HEK293 (cell line): ENCODE measurements at regions not wholly inside any gene's neighbourhood (a gene's known extent, or its start where the extent isn't known, plus 50 kb on each side); places are given as distances from the start of the nearest gene placed in this dataset.

Experiments
- CTCF ChIA-PET: fragments of 350-600 bp; formaldehyde crosslinking; extraction: SDS; loops from one replicate; lab custom pipeline; 2021; ENCODE audit warnings: antibody characterized with exemption; lab: Yijun Ruan, JAX
- POLR2A ChIA-PET: fragments of 300-600 bp; formaldehyde crosslinking; extraction: SDS; loops from one replicate; lab custom pipeline; 2020; ENCODE audit warnings: antibody characterized with exemption, inconsistent platforms; lab: Yijun Ruan, JAX
- H3K27ac ChIP-seq: fragments of 200-500 bp; sonication (Bioruptor generic); 2 replicates; pipeline ENCODE4 v1.5.1; 2014; ENCODE audit warnings: low read depth, low read length, control low read depth, inconsistent platforms; ENCODE audit errors: extremely low read depth
- H3K36me3 ChIP-seq, 2 experiments: fragments of 200-500 bp in 1 of 2; sonication (Bioruptor generic) in 1 of 2; 1 replicate in 1 of 2; 2 replicates in 1 of 2; pipeline ENCODE4 v1.5.1; 2014 to 2017; ENCODE audit warnings: inconsistent platforms in 2 of 2, low read length in 2 of 2; ENCODE audit not compliant: control insufficient read depth in 2 of 2, insufficient read depth in 1 of 2
- H3K4me1 ChIP-seq: fragments of 200-500 bp; sonication (Bioruptor generic); 2 replicates; pipeline ENCODE4 v1.5.1; 2014; ENCODE audit warnings: mild to moderate bottlenecking, low read length, inconsistent platforms; ENCODE audit not compliant: control insufficient read depth, insufficient read depth
- H3K4me3 ChIP-seq: 2 replicates; pipeline ENCODE4 v1.5.1; 2011; ENCODE audit warnings: low read depth, mild to moderate bottlenecking, control low read depth, low read length, moderate library complexity
- H3K9me3 ChIP-seq: fragments of 200-500 bp; sonication (Bioruptor generic); 2 replicates; pipeline ENCODE4 v1.5.1; 2014; ENCODE audit warnings: low read depth, low read length, inconsistent platforms; ENCODE audit not compliant: control insufficient read depth, insufficient read depth
- BCL11B ChIP-seq: fragments of 450-650 bp; formaldehyde crosslinking; IDR thresholded peaks from 2 replicates; pipeline ENCODE4 v1.5.1; 2016; ENCODE audit warnings: low read depth, missing biosample characterization, missing genetic modification characterization
- GLIS1 ChIP-seq: fragments of 450-650 bp; formaldehyde crosslinking; IDR thresholded peaks from 2 replicates; pipeline ENCODE4 v1.5.1; 2016; ENCODE audit warnings: missing biosample characterization, missing genetic modification characterization
- KLF16 ChIP-seq: fragments of 450-650 bp; formaldehyde crosslinking; IDR thresholded peaks from 2 replicates; pipeline ENCODE4 v1.5.1; 2017; ENCODE audit warnings: missing biosample characterization, missing genetic modification characterization
- ZBTB48 ChIP-seq: fragments of 450-650 bp; formaldehyde crosslinking; IDR thresholded peaks from 2 replicates; pipeline ENCODE4 v1.5.1; 2016; ENCODE audit warnings: missing biosample characterization, missing genetic modification characterization
- ZNF121 ChIP-seq: fragments of 450-650 bp; formaldehyde crosslinking; IDR thresholded peaks from 2 replicates; pipeline ENCODE4 v1.5.1; 2016; ENCODE audit warnings: missing biosample characterization, missing genetic modification characterization
- ZNF140 ChIP-seq: fragments of 450-650 bp; formaldehyde crosslinking; IDR thresholded peaks from 2 replicates; pipeline ENCODE4 v1.5.1; 2016; ENCODE audit warnings: missing biosample characterization, missing genetic modification characterization
- ZNF174 ChIP-seq: fragments of 450-650 bp; formaldehyde crosslinking; IDR thresholded peaks from 2 replicates; pipeline ENCODE4 v1.5.0; 2017; ENCODE audit warnings: missing biosample characterization, mild to moderate bottlenecking, missing genetic modification characterization
- ZNF202 ChIP-seq: fragments of 450-650 bp; formaldehyde crosslinking; IDR thresholded peaks from 2 replicates; pipeline ENCODE4 v1.5.1; 2016; ENCODE audit warnings: missing biosample characterization, missing genetic modification characterization, borderline replicate concordance
- ZNF366 ChIP-seq: fragments of 450-650 bp; formaldehyde crosslinking; conservative IDR thresholded peaks from 2 replicates; pipeline ENCODE4 v1.5.1; 2016; ENCODE audit warnings: missing biosample characterization, missing genetic modification characterization
- ZNF473 ChIP-seq: fragments of 450-650 bp; formaldehyde crosslinking; IDR thresholded peaks from 2 replicates; pipeline ENCODE4 v1.5.1; 2017; ENCODE audit warnings: missing biosample characterization, missing genetic modification characterization
- ZNF529 ChIP-seq: fragments of 450-650 bp; formaldehyde crosslinking; IDR thresholded peaks from 2 replicates; pipeline ENCODE4 v1.5.1; 2017; ENCODE audit warnings: missing genetic modification characterization, missing biosample characterization; ENCODE audit not compliant: insufficient replicate concordance
- ZNF544 ChIP-seq: fragments of 450-650 bp; formaldehyde crosslinking; IDR thresholded peaks from 2 replicates; pipeline ENCODE4 v1.5.0; 2017; ENCODE audit warnings: missing biosample characterization, missing genetic modification characterization
- ZNF623 ChIP-seq: fragments of 450-650 bp; formaldehyde crosslinking; IDR thresholded peaks from 2 replicates; pipeline ENCODE4 v1.5.1; 2016; ENCODE audit warnings: missing biosample characterization, missing genetic modification characterization
- ZNF670 ChIP-seq: fragments of 450-650 bp; formaldehyde crosslinking; IDR thresholded peaks from 2 replicates; pipeline ENCODE4 v1.5.1; 2016; ENCODE audit warnings: missing biosample characterization, missing genetic modification characterization, low read depth
- ZNF777 ChIP-seq: fragments of 450-650 bp; formaldehyde crosslinking; IDR thresholded peaks from 2 replicates; pipeline ENCODE4 v1.5.1; 2017; ENCODE audit warnings: missing biosample characterization, missing genetic modification characterization, borderline replicate concordance
- ZNF785 ChIP-seq: fragments of 450-650 bp; formaldehyde crosslinking; IDR thresholded peaks from 2 replicates; pipeline ENCODE4 v1.5.1; 2016; ENCODE audit warnings: missing biosample characterization, missing genetic modification characterization
- ZNF837 ChIP-seq: fragments of 450-650 bp; formaldehyde crosslinking; IDR thresholded peaks from 2 replicates; pipeline ENCODE4 v1.5.1; 2016; ENCODE audit warnings: missing biosample characterization, missing genetic modification characterization
- ZNF843 ChIP-seq: fragments of 450-650 bp; formaldehyde crosslinking; IDR thresholded peaks from 2 replicates; pipeline ENCODE4 v1.5.1; 2016; ENCODE audit warnings: missing biosample characterization, missing genetic modification characterization
- ZSCAN16 ChIP-seq: fragments of 450-650 bp; formaldehyde crosslinking; IDR thresholded peaks from 2 replicates; pipeline ENCODE4 v1.5.1; 2016; ENCODE audit warnings: missing biosample characterization, missing genetic modification characterization
- TF ChIP-seq, protein P1 (sequence below): fragments of 450-650 bp; formaldehyde crosslinking; IDR thresholded peaks from 2 replicates; pipeline ENCODE4 v1.5.1; 2016; ENCODE audit warnings: missing biosample characterization, missing genetic modification characterization
- TF ChIP-seq, protein P2 (sequence below): fragments of 450-650 bp; formaldehyde crosslinking; IDR thresholded peaks from 2 replicates; pipeline ENCODE4 v1.5.1; 2017; ENCODE audit warnings: missing biosample characterization, missing genetic modification characterization
- TF ChIP-seq, protein P3 (sequence below): fragments of 450-650 bp; formaldehyde crosslinking; IDR thresholded peaks from 2 replicates; pipeline ENCODE4 v1.5.0; 2017; ENCODE audit warnings: missing biosample characterization, missing genetic modification characterization, borderline replicate concordance

DNA sequence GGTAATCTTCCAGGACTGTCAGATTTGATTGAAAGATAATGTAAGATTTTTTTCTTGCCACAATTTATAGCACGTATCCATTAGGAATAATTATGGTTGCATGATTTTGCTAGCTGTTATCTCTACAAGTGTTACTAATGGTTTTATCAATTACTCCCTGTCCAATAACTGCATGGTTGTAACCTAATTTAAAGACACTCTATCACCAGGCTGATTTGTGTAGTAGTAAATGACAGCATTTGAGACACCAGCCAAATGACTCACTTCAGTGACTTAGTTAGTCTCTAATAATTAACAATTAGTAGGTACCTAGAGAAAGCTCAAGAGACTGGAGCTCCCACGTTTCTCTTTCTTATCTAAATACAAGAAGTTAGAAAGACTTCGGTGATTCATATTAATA lies 453.8 kb upstream of the POU3F2 start (continued):
- TF ChIP-seq, protein P1, sequence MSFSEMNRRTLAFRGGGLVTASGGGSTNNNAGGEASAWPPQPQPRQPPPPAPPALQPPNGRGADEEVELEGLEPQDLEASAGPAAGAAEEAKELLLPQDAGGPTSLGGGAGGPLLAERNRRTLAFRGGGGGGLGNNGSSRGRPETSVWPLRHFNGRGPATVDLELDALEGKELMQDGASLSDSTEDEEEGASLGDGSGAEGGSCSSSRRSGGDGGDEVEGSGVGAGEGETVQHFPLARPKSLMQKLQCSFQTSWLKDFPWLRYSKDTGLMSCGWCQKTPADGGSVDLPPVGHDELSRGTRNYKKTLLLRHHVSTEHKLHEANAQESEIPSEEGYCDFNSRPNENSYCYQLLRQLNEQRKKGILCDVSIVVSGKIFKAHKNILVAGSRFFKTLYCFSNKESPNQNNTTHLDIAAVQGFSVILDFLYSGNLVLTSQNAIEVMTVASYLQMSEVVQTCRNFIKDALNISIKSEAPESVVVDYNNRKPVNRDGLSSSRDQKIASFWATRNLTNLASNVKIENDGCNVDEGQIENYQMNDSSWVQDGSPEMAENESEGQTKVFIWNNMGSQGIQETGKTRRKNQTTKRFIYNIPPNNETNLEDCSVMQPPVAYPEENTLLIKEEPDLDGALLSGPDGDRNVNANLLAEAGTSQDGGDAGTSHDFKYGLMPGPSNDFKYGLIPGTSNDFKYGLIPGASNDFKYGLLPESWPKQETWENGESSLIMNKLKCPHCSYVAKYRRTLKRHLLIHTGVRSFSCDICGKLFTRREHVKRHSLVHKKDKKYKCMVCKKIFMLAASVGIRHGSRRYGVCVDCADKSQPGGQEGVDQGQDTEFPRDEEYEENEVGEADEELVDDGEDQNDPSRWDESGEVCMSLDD (tag by site-specific recombination) = no peak
- TF ChIP-seq ZNF473 (tag by site-specific recombination) (no peak), ZNF623 (no peak), ZNF777 (tag by site-specific recombination) (no peak), ZNF529 (tag by site-specific recombination) (no peak), ZNF140 (tag by site-specific recombination) (no peak), ZNF174 (tag by site-specific recombination) (no peak), ZNF544 (tag by site-specific recombination) (no peak), ZSCAN16 (tag by site-specific recombination) (no peak), ZNF366 (tag by site-specific recombination) (no peak)

DNA sequence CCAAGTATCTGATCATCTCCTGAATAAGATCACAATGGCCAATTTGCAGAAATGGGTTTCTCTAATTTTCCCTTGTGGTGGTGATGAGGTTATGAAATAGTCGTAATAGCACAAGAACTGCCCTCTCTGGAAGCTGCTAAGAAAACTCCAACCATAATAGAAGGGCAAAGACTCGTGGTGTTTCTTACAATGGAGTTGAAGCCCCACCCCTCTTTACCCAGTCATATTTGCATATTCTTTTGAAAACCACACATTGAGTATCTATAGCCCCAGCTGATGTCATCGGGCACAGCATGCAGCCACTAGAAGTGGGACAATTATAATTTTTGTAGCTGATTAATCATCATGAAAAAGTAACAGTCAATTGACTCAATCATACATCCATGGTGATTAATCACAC lies 452.1 kb upstream of the POU3F2 start:
- ChIA-PET CTCF (interaction anchor here (0.7 kb wide), 1 partner anchor 48 kb away, joined by 7 read pairs; no protein-coding TSS in a partner anchor), POLR2A (no interaction called here)
- no peaks in the 10 kb centered on the region for H3K4me1 ChIP-seq

GRCh38 chr6:98384334-98384733 lies 450.0 kb upstream of the POU3F2 start:
- ChIA-PET POLR2A (no interaction called here), CTCF (interaction anchor here (0.6 kb wide), 1 partner anchor 482 kb away, joined by 4 read pairs; no protein-coding TSS in a partner anchor)
- Histone ChIP-seq H3K4me3 (no peak overlapping the region), H3K4me1 (no peaks in the 10 kb centered on the region), H3K36me3 (no peaks in the 10 kb centered on the region), H3K9me3 (no peaks in the 10 kb centered on the region), H3K27ac (no peak overlapping the region)
- TF ChIP-seq ZNF121 (no peak), ZNF785 (tag by site-specific recombination) (no peak), KLF16 (tag by site-specific recombination) (no peak), ZBTB48 (no peak), ZNF202 (tag by site-specific recombination) (no peak), ZNF837 (tag by site-specific recombination) (no peak), ZNF843 (tag by site-specific recombination) (no peak)
- TF ChIP-seq, protein P2, sequence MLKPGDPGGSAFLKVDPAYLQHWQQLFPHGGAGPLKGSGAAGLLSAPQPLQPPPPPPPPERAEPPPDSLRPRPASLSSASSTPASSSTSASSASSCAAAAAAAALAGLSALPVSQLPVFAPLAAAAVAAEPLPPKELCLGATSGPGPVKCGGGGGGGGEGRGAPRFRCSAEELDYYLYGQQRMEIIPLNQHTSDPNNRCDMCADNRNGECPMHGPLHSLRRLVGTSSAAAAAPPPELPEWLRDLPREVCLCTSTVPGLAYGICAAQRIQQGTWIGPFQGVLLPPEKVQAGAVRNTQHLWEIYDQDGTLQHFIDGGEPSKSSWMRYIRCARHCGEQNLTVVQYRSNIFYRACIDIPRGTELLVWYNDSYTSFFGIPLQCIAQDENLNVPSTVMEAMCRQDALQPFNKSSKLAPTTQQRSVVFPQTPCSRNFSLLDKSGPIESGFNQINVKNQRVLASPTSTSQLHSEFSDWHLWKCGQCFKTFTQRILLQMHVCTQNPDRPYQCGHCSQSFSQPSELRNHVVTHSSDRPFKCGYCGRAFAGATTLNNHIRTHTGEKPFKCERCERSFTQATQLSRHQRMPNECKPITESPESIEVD (tag by site-specific recombination) = no peak
- TF ChIP-seq, protein P3, sequence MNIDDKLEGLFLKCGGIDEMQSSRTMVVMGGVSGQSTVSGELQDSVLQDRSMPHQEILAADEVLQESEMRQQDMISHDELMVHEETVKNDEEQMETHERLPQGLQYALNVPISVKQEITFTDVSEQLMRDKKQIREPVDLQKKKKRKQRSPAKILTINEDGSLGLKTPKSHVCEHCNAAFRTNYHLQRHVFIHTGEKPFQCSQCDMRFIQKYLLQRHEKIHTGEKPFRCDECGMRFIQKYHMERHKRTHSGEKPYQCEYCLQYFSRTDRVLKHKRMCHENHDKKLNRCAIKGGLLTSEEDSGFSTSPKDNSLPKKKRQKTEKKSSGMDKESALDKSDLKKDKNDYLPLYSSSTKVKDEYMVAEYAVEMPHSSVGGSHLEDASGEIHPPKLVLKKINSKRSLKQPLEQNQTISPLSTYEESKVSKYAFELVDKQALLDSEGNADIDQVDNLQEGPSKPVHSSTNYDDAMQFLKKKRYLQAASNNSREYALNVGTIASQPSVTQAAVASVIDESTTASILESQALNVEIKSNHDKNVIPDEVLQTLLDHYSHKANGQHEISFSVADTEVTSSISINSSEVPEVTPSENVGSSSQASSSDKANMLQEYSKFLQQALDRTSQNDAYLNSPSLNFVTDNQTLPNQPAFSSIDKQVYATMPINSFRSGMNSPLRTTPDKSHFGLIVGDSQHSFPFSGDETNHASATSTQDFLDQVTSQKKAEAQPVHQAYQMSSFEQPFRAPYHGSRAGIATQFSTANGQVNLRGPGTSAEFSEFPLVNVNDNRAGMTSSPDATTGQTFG (tag by site-specific recombination) = no peak

More for the DNA sequence above, 452.1 kb upstream of the POU3F2 start:
- H3K9me3 ChIP-seq = no peaks in the 10 kb centered on the region
- H3K27ac ChIP-seq = no peak overlapping the region
- TF ChIP-seq GLIS1 (tag by site-specific recombination) (no peak), BCL11B (tag by site-specific recombination) (no peak), ZNF670 (tag by site-specific recombination) (no peak)
- H3K36me3 ChIP-seq = no peaks in the 10 kb centered on the region
- H3K4me3 ChIP-seq = no peak overlapping the region
